WERI-Rb-1 (cell line): ENCODE measurements at regions not wholly inside any gene's neighbourhood (a gene's known extent, or its start where the extent isn't known, plus 50 kb on each side); places are given as distances from the start of the nearest gene placed in this dataset.

Experiments used
- DNase-seq: peaks from one replicate; pipeline ENCODE4 v3.0.0-alpha.2; 2020
- H3K27ac ChIP-seq: fragments of 250-450 bp; sonication (Bioruptor Pico); 2 replicates; pipeline ENCODE4 v1.5.1; 2020; ENCODE audit warnings: mild to moderate bottlenecking, moderate library complexity
- H3K27me3 ChIP-seq: fragments of 250-450 bp; sonication (Bioruptor Pico); 2 replicates; pipeline ENCODE4 v1.5.1; 2021; ENCODE audit warnings: mild to moderate bottlenecking, low read depth, moderate library complexity; ENCODE audit not compliant: insufficient read depth, severe bottlenecking
- H3K36me3 ChIP-seq: fragments of 250-450 bp; sonication (Bioruptor Pico); 2 replicates; pipeline ENCODE4 v1.5.1; 2020; ENCODE audit warnings: mild to moderate bottlenecking, moderate library complexity
- H3K4me3 ChIP-seq: 2 replicates; pipeline ENCODE4 v1.5.1; 2011; ENCODE audit warnings: low read depth, mild to moderate bottlenecking, control low read depth, low read length
- H3K9me3 ChIP-seq: fragments of 250-450 bp; sonication (Bioruptor Pico); 2 replicates; pipeline ENCODE4 v1.5.1; 2021; ENCODE audit warnings: mild to moderate bottlenecking, moderate library complexity; ENCODE audit not compliant: severe bottlenecking
- CTCF ChIP-seq: IDR thresholded peaks from 2 replicates; pipeline ENCODE4 v1.5.1; 2011; ENCODE audit warnings: low read depth, mild to moderate bottlenecking, control low read depth, inconsistent platforms, low read length

- no peak overlapping the region for H3K4me3 ChIP-seq
- no peak overlapping the region for H3K27ac ChIP-seq
- no peak for TF ChIP-seq CTCF
- peak; percentile 39 for DNase-seq
- no peaks in the 10 kb centered on the region for H3K9me3 ChIP-seq
- no peaks in the 10 kb centered on the region for H3K36me3 ChIP-seq
- no peaks in the 10 kb centered on the region for H3K27me3 ChIP-seq
Observed at GRCh38 chr3:8443829-8444791, 57.5 kb upstream of the LMCD1 start.

GRCh38 chr3:8444883-8445282, 56.7 kb upstream of the LMCD1 start:
- TF ChIP-seq CTCF: no peak
- Histone ChIP-seq H3K4me3 (no peak overlapping the region), H3K36me3 (no peaks in the 10 kb centered on the region), H3K27ac (no peak overlapping the region), H3K9me3 (no peaks in the 10 kb centered on the region), H3K27me3 (no peaks in the 10 kb centered on the region)
- DNase-seq: no peak

GRCh38 chr3:8445861-8446260, 55.8 kb upstream of the LMCD1 start:
- no peaks in the 10 kb centered on the region for H3K36me3 ChIP-seq

GRCh38 chr3:8446845-8447244, 54.8 kb upstream of the LMCD1 start:
- no peak for TF ChIP-seq CTCF
- Histone ChIP-seq H3K27ac (no peak overlapping the region), H3K4me3 (no peak overlapping the region), H3K9me3 (no peaks in the 10 kb centered on the region), H3K36me3 (no peaks in the 10 kb centered on the region), H3K27me3 (no peaks in the 10 kb centered on the region)
- no peak for DNase-seq

More at GRCh38 chr3:8445861-8446260, 55.8 kb upstream of the LMCD1 start:
- no peak overlapping the region for H3K27ac ChIP-seq
- H3K9me3 ChIP-seq: no peaks in the 10 kb centered on the region
- no peak for DNase-seq
- TF ChIP-seq CTCF: no peak
- no peak overlapping the region for H3K4me3 ChIP-seq
- no peaks in the 10 kb centered on the region for H3K27me3 ChIP-seq

GRCh38 chr3:8450618-8451017, 51.0 kb upstream of the LMCD1 start:
- no peaks in the 10 kb centered on the region for H3K27me3 ChIP-seq
- H3K27ac ChIP-seq: no peak overlapping the region
- no peak overlapping the region for H3K4me3 ChIP-seq
- H3K36me3 ChIP-seq: no peaks in the 10 kb centered on the region
- DNase-seq: no peak
- no peaks in the 10 kb centered on the region for H3K9me3 ChIP-seq
- 0 out of 2 replicates have a peak, but pooled peaks have one; percentile 17 for TF ChIP-seq CTCF

- DNase-seq: no peak
- no peaks in the 10 kb centered on the region for H3K36me3 ChIP-seq
- no peak for TF ChIP-seq CTCF
- H3K9me3 ChIP-seq: no peaks in the 10 kb centered on the region
- H3K27ac ChIP-seq: no peak overlapping the region
- H3K4me3 ChIP-seq: no peak overlapping the region
- no peaks in the 10 kb centered on the region for H3K27me3 ChIP-seq
Observed at GRCh38 chr3:8451696-8452095, 49.9 kb upstream of the LMCD1 start.
